Heart right ventricle (tissue), 16 donors: ENCODE measurements at regions not wholly inside any gene's neighbourhood (a gene's known extent, or its start where the extent isn't known, plus 50 kb on each side); places are given as distances from the start of the nearest gene placed in this dataset.

Experiments used
- ATAC-seq, 8 donors: fragments of 200-7000 bp; cut with Tn5 transposase; one replicate each; pipeline ENCODE4 v1.9.1; 2020; ENCODE audit warnings: mild to moderate bottlenecking in 8 of 8, moderate library complexity in 8 of 8, moderate number of reproducible peaks in 1 of 8
- DNase-seq, 2 donors: peaks; one replicate each; pipeline ENCODE4 v3.0.0-alpha.2; 2020
- H3K27ac ChIP-seq, 10 donors: fragments of 200-600 bp; sonication (generic) in 2 of 10; one replicate each; pipeline versions ENCODE4 v1.5.0 to v1.8.0; 2020 to 2022; ENCODE audit warnings: mild to moderate bottlenecking in 3 of 10
- H3K27me3 ChIP-seq, 7 donors: fragments of 200-600 bp; one replicate each; pipeline ENCODE4 v1.8.0; 2021 to 2022; ENCODE audit warnings: mild to moderate bottlenecking in 2 of 7
- H3K36me3 ChIP-seq, 9 donors: fragments of 200-600 bp; sonication (generic) in 1 of 9; one replicate each; pipeline versions ENCODE4 v1.5.0 to v1.8.0; 2020 to 2022; ENCODE audit warnings: mild to moderate bottlenecking in 2 of 9
- H3K4me1 ChIP-seq, 9 donors: fragments of 200-600 bp; sonication (generic) in 1 of 9; one replicate each; pipeline versions ENCODE4 v1.5.0 to v1.8.0; 2020 to 2022; ENCODE audit warnings: mild to moderate bottlenecking in 4 of 9
- H3K4me3 ChIP-seq, 10 donors: fragments of 200-600 bp; sonication (generic) in 2 of 10; one replicate each; pipeline versions ENCODE4 v1.5.0 to v1.8.0; 2020 to 2022; ENCODE audit warnings: mild to moderate bottlenecking in 7 of 10, moderate library complexity in 2 of 10
- H3K9me3 ChIP-seq, 11 donors: fragments of 200-600 bp in 10 of 11; sonication (generic) in 2 of 11; one replicate each; pipeline versions ENCODE4 v1.5.0 to v1.8.0; 2013 to 2022; ENCODE audit warnings: mild to moderate bottlenecking in 2 of 11, control low read depth in 1 of 11, moderate library complexity in 1 of 11
- WGBS, 2 donors: extraction: QIAGEN DNeasy Blood & Tissue Kit; methylation state at CpG; one replicate each; pipeline ENCODE4 v1.1.7; 2013; ENCODE audit warnings: inconsistent platforms in 1 of 2; 5-methylcytosine and 5-hydroxymethylcytosine counted together
- intact Hi-C, 10 donors: fragments of 100-400 bp; cut with DNase I; formaldehyde crosslinking; loops; one replicate each; pipeline versions ENCODE4 v1.11.1 to v1.14.2; 2022
- TF ChIP-seq, protein P1 (sequence below), 9 donors: fragments of 200-600 bp; sonication (generic) in 2 of 9; IDR thresholded peaks; one replicate each; pipeline versions ENCODE4 v1.5.0 to v1.8.0; 2021 to 2022; ENCODE audit warnings: antibody characterized with exemption in 9 of 9, mild to moderate bottlenecking in 5 of 9, moderate library complexity in 1 of 9
- donor health status: Arrhythmogenic right ventricular cardiomyopathy.
- donor health status: ischemic (EF 13 %, LVEDD 7.1; RV severe dilation, severe dysfunction).
- donor health status: healthy with polysubstance abuse.
- donor health status: DM: no; HTN: yes; CAD: no.
- donor health status: DM: no; HTN: no; CAD: no.
- donor health status: ischemic (EF 25% LVEDD 6.9; RV normal size, moderate dysfunction).
- donor health status: ischemic (EF 25% LVEDD 5.7; RV mildly dilated, moderate dysfunction).
- donor health status: healthy.
- donor health status: DM: yes; HTN: yes; CAD: no.
- donor health status: Ischemic cardiomyopathy.
- donor health status: ischemic (EF 35%, LVEDD 5.7; RV mildly dilated, moderate dysfunction).
- donor health status: nonischemic (EF 11% LVEDD 7.7; RV severe dilation, severe dysfunction).
- donor health status: DM: yes; HTN: yes; CAD: no.
- donor health status: PGD.
- donor health status: ischemic (EF 29% LVEDD 5.4; RV normal size, mild dysfunction).
- donor health status: nonischemic (EF 23%, LVEDD 6.1; RV moderate dilation, normal function).

DNA sequence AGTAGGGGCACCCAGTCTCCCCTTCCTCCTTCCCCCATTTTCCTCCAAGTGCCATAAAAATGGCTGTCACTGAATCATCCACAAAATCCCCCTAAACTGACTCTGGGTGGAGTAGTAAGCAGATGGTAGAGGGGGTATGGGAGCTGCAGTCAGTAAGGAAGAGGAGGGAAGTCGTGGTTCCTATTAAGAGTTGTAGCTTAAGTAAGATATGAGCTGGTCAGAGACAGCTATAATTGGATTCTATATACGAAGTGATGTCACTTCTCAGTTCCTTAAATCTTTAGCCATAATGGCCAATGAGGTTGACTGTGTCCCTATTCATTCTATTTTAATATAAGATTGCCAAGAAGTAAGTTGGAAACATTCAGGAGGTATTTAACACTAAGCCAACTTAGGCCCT is 131.7 kb downstream of the SLC16A9 start:
- WGBS, 2 donors = 76 to 78% methylated on average over 2 of the region's 2 CpGs
- H3K27ac ChIP-seq = no peak overlapping the region
- H3K36me3 ChIP-seq = no peaks in the 10 kb centered on the region
- H3K4me1 ChIP-seq = peaks cover 0 to 29% (median 0%) of the 10 kb centered on the region in 9 donors
- TF ChIP-seq, protein P1, sequence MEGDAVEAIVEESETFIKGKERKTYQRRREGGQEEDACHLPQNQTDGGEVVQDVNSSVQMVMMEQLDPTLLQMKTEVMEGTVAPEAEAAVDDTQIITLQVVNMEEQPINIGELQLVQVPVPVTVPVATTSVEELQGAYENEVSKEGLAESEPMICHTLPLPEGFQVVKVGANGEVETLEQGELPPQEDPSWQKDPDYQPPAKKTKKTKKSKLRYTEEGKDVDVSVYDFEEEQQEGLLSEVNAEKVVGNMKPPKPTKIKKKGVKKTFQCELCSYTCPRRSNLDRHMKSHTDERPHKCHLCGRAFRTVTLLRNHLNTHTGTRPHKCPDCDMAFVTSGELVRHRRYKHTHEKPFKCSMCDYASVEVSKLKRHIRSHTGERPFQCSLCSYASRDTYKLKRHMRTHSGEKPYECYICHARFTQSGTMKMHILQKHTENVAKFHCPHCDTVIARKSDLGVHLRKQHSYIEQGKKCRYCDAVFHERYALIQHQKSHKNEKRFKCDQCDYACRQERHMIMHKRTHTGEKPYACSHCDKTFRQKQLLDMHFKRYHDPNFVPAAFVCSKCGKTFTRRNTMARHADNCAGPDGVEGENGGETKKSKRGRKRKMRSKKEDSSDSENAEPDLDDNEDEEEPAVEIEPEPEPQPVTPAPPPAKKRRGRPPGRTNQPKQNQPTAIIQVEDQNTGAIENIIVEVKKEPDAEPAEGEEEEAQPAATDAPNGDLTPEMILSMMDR (IDR thresholded peaks at IDR 0.05) = no peak
- intact Hi-C loops = loop anchor here in 3 of 10 donors (2.0 to 10.0 kb wide), 3 partner anchors 336 to 623 kb away; no protein-coding TSS in a partner anchor
- no peak overlapping the region for H3K4me3 ChIP-seq
- H3K27me3 ChIP-seq = no peaks in the 10 kb centered on the region
- no peak for DNase-seq
- no peak for ATAC-seq
- H3K9me3 ChIP-seq = no peaks in the 10 kb centered on the region

DNA sequence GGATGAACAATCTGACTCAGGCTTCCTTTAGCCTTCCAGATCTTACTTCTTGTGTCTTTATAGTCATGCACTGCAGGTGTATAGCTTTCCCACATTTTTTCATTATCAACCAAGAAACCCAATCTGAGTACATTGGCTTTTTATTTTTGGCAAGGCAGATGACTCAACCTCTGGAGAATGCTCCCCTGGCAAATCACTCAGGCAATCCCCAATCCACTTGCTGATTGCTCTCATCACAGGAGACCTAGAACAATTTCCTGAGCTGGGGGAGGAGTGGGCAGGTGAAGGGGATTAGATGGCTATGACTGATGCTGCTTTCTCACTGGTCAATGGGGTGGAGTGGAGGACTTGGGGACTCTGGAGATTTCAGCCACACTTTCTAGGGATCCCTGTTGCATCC is 134.4 kb downstream of the SLC16A9 start:
- TF ChIP-seq, protein P1 (IDR thresholded peaks at IDR 0.05) = no peak
- H3K27me3 ChIP-seq = peaks cover 0 to 4% (median 0%) of the 10 kb centered on the region in 7 donors
- no peak overlapping the region for H3K27ac ChIP-seq
- DNase-seq (no peak), ATAC-seq (no peak)
- H3K4me1 ChIP-seq = peaks cover 0 to 9% (median 0%) of the 10 kb centered on the region in 9 donors
- H3K9me3 ChIP-seq = no peaks in the 10 kb centered on the region
- intact Hi-C loops = loop anchor here in 2 of 10 donors (5.0 to 10.0 kb wide), 2 partner anchors 333 to 620 kb away; no protein-coding TSS in a partner anchor
- no peak overlapping the region for H3K4me3 ChIP-seq
- H3K36me3 ChIP-seq = no peaks in the 10 kb centered on the region

DNA sequence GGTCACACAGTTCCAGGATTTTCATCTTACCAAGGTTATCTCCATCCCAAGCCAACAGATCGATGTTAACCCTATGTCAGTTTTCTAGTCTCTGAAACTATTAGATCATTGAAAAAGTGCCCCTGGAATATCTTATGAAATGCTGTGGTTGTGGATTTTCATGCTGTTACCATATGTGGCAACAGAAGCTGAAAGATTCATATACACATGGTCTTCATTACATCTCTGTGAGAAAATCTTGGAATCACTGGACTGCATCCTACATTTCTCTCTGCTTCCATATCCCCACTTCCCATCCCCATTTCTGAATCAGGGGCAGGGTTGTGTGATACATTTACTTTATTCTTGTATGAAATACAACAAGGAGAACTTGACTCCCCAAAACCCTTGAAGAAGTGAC is 146.1 kb downstream of the SLC16A9 start:
- TF ChIP-seq, protein P1 (IDR thresholded peaks at IDR 0.05) = no peak
- intact Hi-C loops = no loop called here
- H3K4me3 ChIP-seq = no peak overlapping the region
- H3K9me3 ChIP-seq = peaks cover 0 to 5% (median 0%) of the 10 kb centered on the region in 11 donors
- 64 to 78% methylated on average over 1 of the region's 1 CpG for WGBS, 2 donors
- DNase-seq = no peak
- H3K27me3 ChIP-seq = no peaks in the 10 kb centered on the region
- H3K4me1 ChIP-seq = peaks cover 0 to 16% (median 0%) of the 10 kb centered on the region in 9 donors
- H3K27ac ChIP-seq = no peak overlapping the region
- no peaks in the 10 kb centered on the region for H3K36me3 ChIP-seq
- ATAC-seq = no peak

DNA sequence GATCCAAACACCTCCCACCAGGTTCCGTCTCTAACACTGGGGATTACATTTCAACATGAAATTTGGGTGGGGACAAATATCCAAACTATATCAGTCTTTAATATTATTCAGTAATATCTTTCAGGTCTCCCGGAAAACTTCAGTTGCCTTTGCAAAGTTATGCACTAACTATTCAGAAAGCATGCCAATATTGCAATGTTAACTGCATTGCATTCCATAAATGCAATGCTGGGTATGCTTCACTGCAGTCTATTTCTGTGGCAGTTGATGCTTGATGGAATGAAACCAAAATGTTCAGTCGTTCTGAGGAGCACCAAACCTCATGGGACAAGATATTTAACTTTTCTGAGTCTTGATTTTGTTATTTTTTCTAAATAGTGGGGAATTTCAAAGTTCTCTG is 147.5 kb downstream of the SLC16A9 start:
- H3K9me3 ChIP-seq = peaks cover 0 to 5% (median 0%) of the 10 kb centered on the region in 11 donors
- H3K4me3 ChIP-seq = no peak overlapping the region
- DNase-seq (no peak), ATAC-seq (no peak)
- peaks cover 0 to 16% (median 0%) of the 10 kb centered on the region in 9 donors for H3K4me1 ChIP-seq
- 34 to 57% methylated on average over 3 of the region's 3 CpGs for WGBS, 2 donors
- no peak overlapping the region for H3K27ac ChIP-seq
- no peaks in the 10 kb centered on the region for H3K27me3 ChIP-seq
- TF ChIP-seq, protein P1 (IDR thresholded peaks at IDR 0.05) = no peak
- no peaks in the 10 kb centered on the region for H3K36me3 ChIP-seq
- intact Hi-C loops = no loop called here
